CD4-positive, alpha-beta T cell (primary cell): ENCODE measurements at regions not wholly inside any gene's neighbourhood (a gene's known extent, or its start where the extent isn't known, plus 50 kb on each side); places are given as distances from the start of the nearest gene placed in this dataset.

Source experiments
- ATAC-seq: fragments of 200-7000 bp; cut with Tn5 transposase; one replicate; pipeline ENCODE4 v1.10.0; 2022; ENCODE audit warnings: mild to moderate bottlenecking; ENCODE audit not compliant: poor library complexity
- CTCF ChIA-PET: fragments of 350-600 bp; sonication (Branson Sonifier 250); formaldehyde crosslinking; loops from one replicate; lab custom pipeline; 2021; ENCODE audit warnings: antibody characterized with exemption, inconsistent platforms; lab: Charles Lee
- POLR2A ChIA-PET: fragments of 350-600 bp; sonication (Branson Sonifier 250); formaldehyde crosslinking; loops from one replicate; lab custom pipeline; 2021; ENCODE audit warnings: antibody characterized with exemption, inconsistent platforms; lab: Charles Lee
- DNase-seq, 14 experiments: peaks; one replicate each; pipeline ENCODE4 v3.0.0-alpha.2; 2013 to 2020; ENCODE audit warnings: mixed read lengths in 2 of 14
- H3K27ac ChIP-seq, 2 donors: one replicate each; pipeline versions ENCODE4 v1.5.1 to v1.7.0; 2013; ENCODE audit warnings: low read length in 2 of 2, low read depth in 1 of 2, mild to moderate bottlenecking in 1 of 2
- H3K27me3 ChIP-seq, 2 experiments: 1 replicate in 1 of 2; 2 replicates in 1 of 2; pipeline versions ENCODE4 v1.6.1 to v1.7.0; 2013; ENCODE audit warnings: low read length in 2 of 2, control low read depth in 1 of 2, mild to moderate bottlenecking in 1 of 2, moderate library complexity in 1 of 2; ENCODE audit not compliant: insufficient read depth in 2 of 2, control insufficient read depth in 1 of 2
- H3K36me3 ChIP-seq: one replicate; pipeline ENCODE4 v1.6.1; 2013; ENCODE audit warnings: low read length, control low read depth; ENCODE audit not compliant: insufficient read depth
- H3K4me1 ChIP-seq: one replicate; pipeline ENCODE4 v1.6.1; 2013; ENCODE audit warnings: low read length, control low read depth; ENCODE audit not compliant: insufficient read depth
- H3K4me3 ChIP-seq: one replicate; pipeline ENCODE4 v1.5.1; 2013; ENCODE audit warnings: mild to moderate bottlenecking, low read length, moderate library complexity
- H3K9me3 ChIP-seq, 2 experiments: 1 replicate in 1 of 2; 2 replicates in 1 of 2; pipeline versions ENCODE4 v1.6.1 to v1.7.0; 2013; ENCODE audit warnings: low read length in 2 of 2, mild to moderate bottlenecking in 2 of 2, control low read depth in 1 of 2, moderate library complexity in 1 of 2; ENCODE audit not compliant: control insufficient read depth in 1 of 2, insufficient read depth in 1 of 2
- H3K27ac Mint-ChIP-seq: one replicate; pipeline ENCODE4 v1.8.0; 2020; ENCODE audit warnings: mixed read lengths
- H3K27me3 Mint-ChIP-seq: one replicate; pipeline ENCODE4 v1.8.0; 2021; ENCODE audit warnings: mixed read lengths
- H3K36me3 Mint-ChIP-seq: one replicate; pipeline ENCODE4 v1.8.0; 2021; ENCODE audit warnings: low read depth, mixed read lengths
- H3K4me1 Mint-ChIP-seq: one replicate; pipeline ENCODE4 v1.8.0; 2021; ENCODE audit warnings: low read depth, mixed read lengths
- H3K4me3 Mint-ChIP-seq: one replicate; pipeline ENCODE4 v1.8.0; 2020; ENCODE audit warnings: mild to moderate bottlenecking, mixed read lengths
- H3K9me3 Mint-ChIP-seq: one replicate; pipeline ENCODE4 v1.8.0; 2020; ENCODE audit warnings: mixed read lengths
- CTCF ChIP-seq: fragments of 200-600 bp; IDR thresholded peaks from one replicate; pipeline ENCODE4 v1.8.0; 2022; ENCODE audit warnings: antibody characterized with exemption, mild to moderate bottlenecking
- intact Hi-C, 2 experiments: fragments of 100-400 bp; cut with DNase I in 1 of 2; cut with micrococcal nuclease in 1 of 2; formaldehyde crosslinking; loops; one replicate each; pipeline versions ENCODE4 v1.15.1 to v1.9.0; 2023 to 2025; cut with DNase I, micrococcal nuclease

- Mint-ChIP-seq H3K9me3 (no peaks in the 10 kb centered on the region), H3K4me1 (no peaks in the 10 kb centered on the region), H3K36me3 (no peaks in the 10 kb centered on the region), H3K27me3 (no peaks in the 10 kb centered on the region), H3K4me3 (no peak overlapping the region), H3K27ac (no peak overlapping the region)
- Histone ChIP-seq H3K4me1 (no peaks in the 10 kb centered on the region), H3K27me3 (no peaks in the 10 kb centered on the region), H3K27ac (no peak overlapping the region), H3K36me3 (no peaks in the 10 kb centered on the region), H3K4me3 (no peak overlapping the region), H3K9me3 (no peaks in the 10 kb centered on the region)
- ChIA-PET CTCF (no interaction called here), POLR2A (no interaction called here)
- no peak for TF ChIP-seq CTCF
- intact Hi-C loops = no loop called here
- no peak for DNase-seq
- ATAC-seq = no peak
Observed at GRCh38 chr12:25645427-25645826, 92.3 kb upstream of the LMNTD1 start.

DNA sequence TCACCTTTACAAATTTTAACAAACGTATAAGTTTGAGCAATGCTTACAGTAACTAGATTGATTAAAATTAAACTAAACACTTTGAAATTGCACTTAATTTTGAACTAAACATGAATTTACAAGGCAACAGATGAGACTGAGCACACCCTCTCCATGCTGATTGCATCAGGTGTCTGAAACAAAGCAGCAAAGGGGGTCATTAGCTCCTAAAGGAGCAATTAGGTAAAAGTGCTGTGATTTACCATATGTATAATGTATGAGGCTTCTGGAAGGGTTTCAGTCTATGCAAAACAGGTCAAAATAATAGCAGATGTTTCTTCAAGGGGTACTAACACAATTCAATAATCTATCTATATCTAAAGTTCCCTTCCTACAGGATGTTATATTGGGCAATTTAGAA is 98.8 kb upstream of the LMNTD1 start:
- intact Hi-C loops = no loop called here

DNA sequence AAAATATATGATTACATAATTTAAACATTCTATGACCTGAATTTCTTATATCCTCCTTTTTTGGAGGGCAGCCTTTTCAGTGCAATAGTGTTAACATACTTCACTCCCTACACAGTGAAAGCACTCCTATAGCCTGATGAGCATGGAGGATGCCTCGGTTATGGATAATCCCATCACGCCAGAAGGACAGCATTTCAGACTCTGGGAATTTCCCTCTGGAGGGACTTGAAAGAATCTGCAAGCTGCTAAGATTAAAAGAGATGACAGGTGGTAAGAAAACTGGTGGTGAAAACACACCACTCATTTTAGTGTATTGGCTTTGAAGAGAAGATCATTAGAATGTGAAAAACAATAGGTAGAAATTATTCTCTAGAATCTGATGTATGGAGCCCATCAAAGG is 99.3 kb upstream of the LMNTD1 start:
- no peak for TF ChIP-seq CTCF
- Histone ChIP-seq H3K27ac (no peak overlapping the region), H3K9me3 (peaks cover 0 to 4% of the 10 kb centered on the region in 2 experiments), H3K36me3 (no peaks in the 10 kb centered on the region), H3K4me3 (no peak overlapping the region), H3K27me3 (no peaks in the 10 kb centered on the region), H3K4me1 (no peaks in the 10 kb centered on the region)
- POLR2A ChIA-PET = no interaction called here
- Mint-ChIP-seq H3K9me3 (no peaks in the 10 kb centered on the region), H3K36me3 (no peaks in the 10 kb centered on the region), H3K27ac (no peak overlapping the region), H3K27me3 (no peaks in the 10 kb centered on the region), H3K4me1 (peaks cover 7% of the 10 kb centered on the region), H3K4me3 (no peak overlapping the region)
- CTCF ChIA-PET = no interaction called here
- DNase-seq (no peak), ATAC-seq (no peak)
- intact Hi-C loops = no loop called here

More for the DNA sequence above, 98.8 kb upstream of the LMNTD1 start:
- H3K9me3 Mint-ChIP-seq = no peaks in the 10 kb centered on the region
- no peaks in the 10 kb centered on the region for H3K27me3 ChIP-seq
- CTCF ChIA-PET = no interaction called here
- ATAC-seq (no peak), DNase-seq (no peak)
- no peak overlapping the region for H3K27ac Mint-ChIP-seq
- H3K36me3 ChIP-seq = no peaks in the 10 kb centered on the region
- TF ChIP-seq CTCF = no peak
- no peaks in the 10 kb centered on the region for H3K27me3 Mint-ChIP-seq
- no peak overlapping the region for H3K4me3 ChIP-seq
- H3K27ac ChIP-seq = no peak overlapping the region
- peaks cover 7% of the 10 kb centered on the region for H3K4me1 Mint-ChIP-seq
- H3K36me3 Mint-ChIP-seq = no peaks in the 10 kb centered on the region
- POLR2A ChIA-PET = no interaction called here
- H3K9me3 ChIP-seq = peaks cover 0 to 4% of the 10 kb centered on the region in 2 experiments
- H3K4me3 Mint-ChIP-seq = no peak overlapping the region
- no peaks in the 10 kb centered on the region for H3K4me1 ChIP-seq
